Small intestine (tissue), 7 donors: ENCODE measurements at regions not wholly inside any gene's neighbourhood (a gene's known extent, or its start where the extent isn't known, plus 50 kb on each side); places are given as distances from the start of the nearest gene placed in this dataset.

ENCODE experiments used
- DNase-seq, 2 donors: peaks; one replicate each; pipeline versions ENCODE4 v3.0.0 to v3.0.0-alpha.2; 2013
- FAIRE-seq: peaks from 2 replicates; lab custom pipeline; 2012; peaks lifted over from hg19 to GRCh38; lab: Jason Lieb, UNC
- H3K27ac ChIP-seq, 3 donors: one replicate each; pipeline ENCODE4 v1.5.1; 2013; ENCODE audit warnings: low read length in 2 of 3, mild to moderate bottlenecking in 2 of 3, control low read depth in 1 of 3, inconsistent platforms in 1 of 3, low read depth in 1 of 3, moderate library complexity in 1 of 3
- H3K27me3 ChIP-seq, 3 donors: one replicate each; pipeline ENCODE4 v1.6.1; 2013; ENCODE audit warnings: low read length in 3 of 3, inconsistent platforms in 1 of 3; ENCODE audit not compliant: control insufficient read depth in 3 of 3, insufficient read depth in 3 of 3
- H3K36me3 ChIP-seq, 3 donors: one replicate each; pipeline ENCODE4 v1.6.1; 2013; ENCODE audit warnings: low read length in 3 of 3, inconsistent platforms in 1 of 3, low read depth in 1 of 3, mild to moderate bottlenecking in 1 of 3, moderate library complexity in 1 of 3; ENCODE audit not compliant: control insufficient read depth in 3 of 3, insufficient read depth in 2 of 3
- H3K4me1 ChIP-seq, 3 donors: one replicate each; pipeline ENCODE4 v1.6.1; 2013; ENCODE audit warnings: low read length in 2 of 3, inconsistent platforms in 1 of 3, low read depth in 1 of 3, mild to moderate bottlenecking in 1 of 3, moderate library complexity in 1 of 3; ENCODE audit not compliant: control insufficient read depth in 3 of 3, insufficient read depth in 2 of 3
- H3K4me3 ChIP-seq, 3 donors: one replicate each; pipeline ENCODE4 v1.5.1; 2013; ENCODE audit warnings: low read length in 3 of 3, control low read depth in 1 of 3, inconsistent platforms in 1 of 3, low read depth in 1 of 3, mild to moderate bottlenecking in 1 of 3, moderate library complexity in 1 of 3
- H3K9me3 ChIP-seq, 2 donors: one replicate each; pipeline ENCODE4 v1.6.1; 2013; ENCODE audit warnings: low read depth in 1 of 2, low read length in 1 of 2; ENCODE audit not compliant: control insufficient read depth in 2 of 2, insufficient read depth in 1 of 2
- WGBS, 3 donors: extraction: QIAGEN DNeasy Blood & Tissue Kit; methylation state at CpG; one replicate each; pipeline ENCODE4 v1.1.7; 2013; 5-methylcytosine and 5-hydroxymethylcytosine counted together
- donor health status: healthy with polysubstance abuse.
- donor health status: control.
- donor health status: control.
- donor health status: Bipolar disorder and iron deficiency.
- donor health status: healthy.

DNA sequence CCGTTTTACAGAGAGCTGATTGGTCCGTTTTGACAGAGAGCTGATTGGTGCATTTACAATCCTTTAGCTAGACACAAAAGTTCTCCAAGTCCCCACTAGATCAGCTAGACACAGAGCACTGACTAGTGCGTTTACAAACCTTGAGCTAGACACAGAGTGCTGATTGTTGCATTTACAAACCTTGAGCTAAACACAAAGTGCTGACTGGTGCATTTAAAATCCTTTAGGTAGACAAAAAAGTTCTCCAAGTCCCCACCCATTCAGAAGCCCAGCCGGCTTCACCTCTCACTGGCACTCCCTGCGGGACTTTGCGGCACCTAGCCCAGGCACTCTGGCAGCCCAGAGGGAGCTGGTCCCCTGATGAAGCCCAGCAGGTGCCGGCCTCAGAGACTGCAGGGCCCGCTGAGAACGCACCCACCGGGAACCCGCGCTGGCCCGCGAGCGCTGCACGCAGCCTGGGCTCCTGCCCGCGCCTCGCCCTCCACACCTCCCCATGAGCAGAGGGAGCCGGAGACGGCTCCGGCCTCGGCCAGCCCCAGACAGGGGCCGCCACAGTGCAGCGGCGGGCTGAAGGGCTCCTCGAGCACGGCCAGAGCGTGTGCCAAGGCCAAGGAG lies 508.1 kb upstream of the CHAC2 start:
- no peaks in the 10 kb centered on the region for H3K36me3 ChIP-seq
- no peak overlapping the region for H3K27ac ChIP-seq
- H3K4me3 ChIP-seq, result no peak overlapping the region
- WGBS, 3 donors, result 91 to 95% (median 93%) methylated on average over 28 to 29 of the region's 29 CpGs
- DNase-seq, result no peak
- H3K4me1 ChIP-seq, result no peaks in the 10 kb centered on the region
- H3K9me3 ChIP-seq, result peaks cover 0 to 2% of the 10 kb centered on the region in 2 donors
- H3K27me3 ChIP-seq, result no peaks in the 10 kb centered on the region
- FAIRE-seq, result no peak

DNA sequence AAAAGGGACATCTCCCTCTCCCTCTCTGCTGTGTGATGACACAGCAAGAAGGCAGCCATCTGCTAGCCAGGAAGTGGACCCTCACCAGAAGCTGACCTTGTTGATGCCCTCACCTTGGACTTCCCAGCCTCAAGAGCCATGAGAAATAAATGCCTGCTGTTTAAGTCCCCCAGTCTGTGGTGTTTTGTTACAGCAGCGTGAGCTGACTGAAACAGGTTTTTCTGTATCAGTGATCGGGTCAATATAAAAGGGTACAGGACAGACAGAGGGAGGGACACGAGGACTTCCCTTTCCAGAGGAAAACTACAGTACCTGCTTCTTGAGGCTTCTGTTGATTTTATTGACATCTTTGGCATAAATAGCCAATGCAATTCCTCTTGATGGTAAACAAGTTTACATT lies 510.3 kb upstream of the CHAC2 start:
- WGBS, 3 donors, result 80 to 91% (median 86%) methylated on average over 3 of the region's 3 CpGs
- Histone ChIP-seq H3K9me3 (peaks cover 0 to 2% of the 10 kb centered on the region in 2 donors), H3K36me3 (no peaks in the 10 kb centered on the region), H3K27ac (no peak overlapping the region), H3K27me3 (no peaks in the 10 kb centered on the region), H3K4me1 (no peaks in the 10 kb centered on the region), H3K4me3 (no peak overlapping the region)
- FAIRE-seq (no peak), DNase-seq (no peak)

DNA sequence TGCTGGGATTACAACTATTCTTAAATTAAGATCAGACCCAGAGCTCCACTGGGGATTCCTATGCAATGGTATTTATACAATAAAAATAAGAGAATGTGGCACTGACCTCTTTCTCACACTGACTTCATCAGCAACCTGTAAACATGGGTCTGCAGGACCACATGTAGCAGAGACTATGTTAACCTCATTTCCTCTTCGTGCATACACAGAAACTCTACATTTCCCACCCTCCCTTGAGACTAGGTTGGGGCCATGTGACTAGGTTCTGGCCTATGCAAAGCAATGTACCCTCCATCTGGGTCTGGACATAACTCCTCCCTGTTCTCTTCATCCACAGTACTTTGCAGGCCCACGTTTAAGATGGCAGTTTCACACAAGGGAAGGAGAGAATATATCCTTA lies 514.4 kb upstream of the CHAC2 start:
- no peak for FAIRE-seq

DNA sequence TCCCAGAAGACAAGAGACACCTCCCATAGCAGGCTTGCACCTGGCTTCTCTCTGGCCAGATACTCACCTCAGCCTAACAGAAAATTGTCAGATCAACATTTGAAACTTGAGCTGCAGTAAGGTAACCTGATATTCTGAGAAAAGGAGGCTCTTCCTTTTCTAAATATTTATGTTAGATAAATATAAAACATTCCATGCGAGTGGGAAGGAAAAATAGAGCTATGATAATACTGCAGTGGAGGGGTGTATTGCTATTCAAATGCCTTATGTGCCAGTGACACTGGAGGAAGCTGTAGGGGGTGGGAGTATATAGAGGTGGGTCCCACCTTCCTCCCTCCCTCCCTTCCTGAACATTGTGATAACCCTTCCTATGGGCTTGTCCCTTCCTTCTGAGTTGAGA lies 515.5 kb upstream of the CHAC2 start:
- no peaks in the 10 kb centered on the region for H3K4me1 ChIP-seq
- no peaks in the 10 kb centered on the region for H3K9me3 ChIP-seq
- H3K4me3 ChIP-seq, result no peak overlapping the region
- DNase-seq (no peak), FAIRE-seq (no peak)
- H3K27me3 ChIP-seq, result no peaks in the 10 kb centered on the region
- WGBS, 3 donors, result 19 to 43% (median 41%) methylated on average over 1 of the region's 1 CpG
- no peak overlapping the region for H3K27ac ChIP-seq
- no peaks in the 10 kb centered on the region for H3K36me3 ChIP-seq

More for the DNA sequence above, 514.4 kb upstream of the CHAC2 start:
- Histone ChIP-seq H3K36me3 (no peaks in the 10 kb centered on the region), H3K27ac (no peak overlapping the region), H3K27me3 (no peaks in the 10 kb centered on the region), H3K4me1 (no peaks in the 10 kb centered on the region), H3K4me3 (no peak overlapping the region), H3K9me3 (no peaks in the 10 kb centered on the region)
- 36 to 61% (median 39%) methylated on average over 2 of the region's 2 CpGs for WGBS, 3 donors
- no peak for DNase-seq

DNA sequence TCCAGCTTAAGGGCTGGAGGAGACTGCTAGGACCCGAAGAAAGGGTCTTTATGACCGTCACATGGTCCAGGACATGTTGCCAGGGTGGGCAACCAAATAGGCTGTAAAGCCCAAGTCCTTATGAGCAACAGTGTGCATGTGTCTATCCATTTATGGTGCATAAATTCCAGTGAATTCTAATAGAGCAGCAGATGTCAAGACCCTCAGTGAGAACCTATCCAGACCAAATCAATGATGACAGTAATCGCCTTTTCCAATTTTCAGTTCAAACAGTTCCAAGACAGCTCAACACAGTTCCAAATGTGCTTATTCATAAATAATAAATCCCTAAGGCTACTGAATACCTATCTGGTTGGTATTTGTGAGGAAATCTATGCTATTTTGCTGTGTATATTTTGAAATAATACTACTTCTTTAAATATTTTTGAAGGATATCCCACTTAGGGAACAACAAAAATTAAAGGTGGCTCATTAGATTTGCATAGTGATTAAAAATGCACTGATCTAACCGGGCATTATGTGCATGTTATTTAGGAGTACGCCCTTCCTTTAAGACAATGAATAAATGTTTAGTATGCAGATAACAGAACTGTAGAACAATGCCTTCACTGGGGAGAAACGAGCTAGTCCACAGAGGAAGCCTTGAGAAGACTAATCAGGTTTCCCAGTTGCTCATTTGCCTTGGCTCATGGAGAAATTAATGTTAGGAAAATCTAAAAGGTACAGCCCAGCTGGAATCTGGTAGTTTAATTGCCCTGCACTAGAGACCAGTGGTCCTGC lies 519.5 kb upstream of the CHAC2 start:
- H3K27me3 ChIP-seq, result no peaks in the 10 kb centered on the region
- no peak for FAIRE-seq
- H3K27ac ChIP-seq, result no peak overlapping the region
- no peaks in the 10 kb centered on the region for H3K4me1 ChIP-seq
- 54 to 77% (median 62%) methylated on average over 6 of the region's 6 CpGs for WGBS, 3 donors
- H3K36me3 ChIP-seq, result no peaks in the 10 kb centered on the region
- no peak for DNase-seq
- H3K4me3 ChIP-seq, result no peak overlapping the region
- no peaks in the 10 kb centered on the region for H3K9me3 ChIP-seq

DNA sequence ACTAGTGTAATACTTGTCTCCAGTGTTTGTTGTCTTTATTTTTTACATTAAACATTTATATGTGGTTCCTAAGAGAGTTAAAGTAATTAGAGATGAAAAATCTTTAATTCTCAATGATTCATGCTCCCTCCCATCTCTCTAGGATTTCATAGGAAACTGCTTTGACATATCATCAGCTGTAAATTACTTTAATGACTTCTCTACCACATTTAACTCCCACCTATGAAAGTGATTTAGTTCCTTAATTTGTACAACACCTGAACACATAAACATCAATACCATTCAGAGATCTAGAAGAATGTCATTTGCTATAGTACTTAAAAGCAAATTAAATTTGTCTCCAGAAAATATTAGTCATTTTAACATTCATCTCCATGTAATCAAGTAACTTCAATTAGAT lies 524.2 kb upstream of the CHAC2 start:
- Histone ChIP-seq H3K4me1 (no peaks in the 10 kb centered on the region), H3K4me3 (no peak overlapping the region), H3K27me3 (no peaks in the 10 kb centered on the region), H3K36me3 (no peaks in the 10 kb centered on the region), H3K9me3 (no peaks in the 10 kb centered on the region), H3K27ac (no peak overlapping the region)
- no peak for FAIRE-seq
- no peak for DNase-seq

DNA sequence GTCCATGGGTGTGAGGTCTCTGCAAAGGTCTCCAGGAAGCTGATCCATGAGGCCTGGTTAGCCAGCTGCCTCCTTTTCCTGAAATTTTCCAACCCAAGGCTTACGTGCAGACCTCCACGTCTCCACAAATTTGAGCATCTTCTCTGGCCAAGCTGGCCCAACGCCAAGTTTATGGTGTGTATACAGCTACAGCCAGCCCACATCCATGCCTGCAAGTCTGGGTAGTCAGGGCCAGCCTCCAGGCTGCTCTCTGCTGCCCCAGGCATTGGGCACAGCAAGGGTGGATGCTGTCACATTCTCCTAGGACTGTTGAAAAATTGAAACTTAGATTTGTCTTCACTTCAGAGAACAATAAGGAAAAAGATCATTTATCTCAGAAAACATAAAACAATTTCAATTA lies 525.5 kb upstream of the CHAC2 start:
- Histone ChIP-seq H3K4me3 (no peak overlapping the region), H3K27me3 (no peaks in the 10 kb centered on the region), H3K27ac (no peak overlapping the region), H3K4me1 (no peaks in the 10 kb centered on the region), H3K9me3 (no peaks in the 10 kb centered on the region), H3K36me3 (no peaks in the 10 kb centered on the region)
- no peak for DNase-seq
- 44 to 58% (median 57%) methylated on average over 3 of the region's 3 CpGs for WGBS, 3 donors
- no peak for FAIRE-seq

DNA sequence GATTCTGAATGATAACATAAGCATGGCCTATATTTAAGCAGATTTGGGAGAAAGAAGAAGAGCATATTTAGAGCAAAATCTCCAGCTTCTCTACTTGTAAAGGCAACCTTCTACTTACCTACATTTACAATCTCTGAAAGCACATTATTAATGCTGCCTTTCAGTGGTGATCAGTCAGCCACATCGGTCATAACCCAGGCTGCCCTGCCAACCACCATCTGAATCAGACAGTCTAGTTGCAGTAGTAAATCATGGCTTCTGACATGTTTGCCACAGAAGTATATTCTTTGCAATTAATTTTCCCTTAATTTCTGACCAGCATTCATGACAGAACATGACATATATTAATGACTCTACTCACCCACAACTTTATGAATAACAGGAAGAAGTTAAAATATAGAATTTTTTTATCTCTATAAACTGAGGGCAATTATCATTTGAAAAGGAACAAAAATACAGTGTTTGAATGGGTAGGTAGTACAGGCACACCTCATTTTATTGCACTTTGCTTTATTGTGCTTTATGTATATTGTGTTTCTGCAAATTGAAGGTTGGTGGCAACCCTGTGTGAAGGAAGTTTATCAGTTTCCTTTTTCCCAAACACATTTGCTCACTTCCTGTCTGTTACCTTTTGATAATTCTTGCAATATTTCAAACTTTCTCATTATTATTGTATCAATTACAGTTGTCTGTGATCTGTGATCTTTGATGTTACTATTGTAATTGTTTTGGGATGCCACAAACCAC lies 531.6 kb upstream of the CHAC2 start:
- no peak overlapping the region for H3K27ac ChIP-seq
- no peaks in the 10 kb centered on the region for H3K9me3 ChIP-seq
- 31 to 35% (median 34%) methylated on average over 1 of the region's 1 CpG for WGBS, 3 donors
- FAIRE-seq (no peak), DNase-seq (no peak)
- no peaks in the 10 kb centered on the region for H3K36me3 ChIP-seq
- H3K4me3 ChIP-seq, result no peak overlapping the region
- no peaks in the 10 kb centered on the region for H3K4me1 ChIP-seq
- H3K27me3 ChIP-seq, result no peaks in the 10 kb centered on the region
